ENCODE measurements at regions not wholly inside any gene's neighbourhood (a gene's known extent, or its start where the extent isn't known, plus 50 kb on each side); places are given as distances from the start of the nearest gene placed in this dataset.

GRCh38 chr5:5799826-5800225, 377.3 kb downstream of the ICE1 start:
- no peaks in the 10 kb centered on the region for H3K27me3 ChIP-seq
- no peak overlapping the region for H3K27ac ChIP-seq
- H3K4me1 ChIP-seq: no peaks in the 10 kb centered on the region
- H3K9me3 ChIP-seq: no peaks in the 10 kb centered on the region
- no peak overlapping the region for H3K4me3 ChIP-seq
- no peak for DNase-seq
- TF ChIP-seq, protein P1, sequence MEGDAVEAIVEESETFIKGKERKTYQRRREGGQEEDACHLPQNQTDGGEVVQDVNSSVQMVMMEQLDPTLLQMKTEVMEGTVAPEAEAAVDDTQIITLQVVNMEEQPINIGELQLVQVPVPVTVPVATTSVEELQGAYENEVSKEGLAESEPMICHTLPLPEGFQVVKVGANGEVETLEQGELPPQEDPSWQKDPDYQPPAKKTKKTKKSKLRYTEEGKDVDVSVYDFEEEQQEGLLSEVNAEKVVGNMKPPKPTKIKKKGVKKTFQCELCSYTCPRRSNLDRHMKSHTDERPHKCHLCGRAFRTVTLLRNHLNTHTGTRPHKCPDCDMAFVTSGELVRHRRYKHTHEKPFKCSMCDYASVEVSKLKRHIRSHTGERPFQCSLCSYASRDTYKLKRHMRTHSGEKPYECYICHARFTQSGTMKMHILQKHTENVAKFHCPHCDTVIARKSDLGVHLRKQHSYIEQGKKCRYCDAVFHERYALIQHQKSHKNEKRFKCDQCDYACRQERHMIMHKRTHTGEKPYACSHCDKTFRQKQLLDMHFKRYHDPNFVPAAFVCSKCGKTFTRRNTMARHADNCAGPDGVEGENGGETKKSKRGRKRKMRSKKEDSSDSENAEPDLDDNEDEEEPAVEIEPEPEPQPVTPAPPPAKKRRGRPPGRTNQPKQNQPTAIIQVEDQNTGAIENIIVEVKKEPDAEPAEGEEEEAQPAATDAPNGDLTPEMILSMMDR (IDR thresholded peaks at IDR 0.05): no peak
- intact Hi-C loops (cut with DNase I; ENCODE audit: low total_unique reads): no loop called here
- no peaks in the 10 kb centered on the region for H3K36me3 ChIP-seq

- TF ChIP-seq, protein P1 (IDR thresholded peaks at IDR 0.05): no peak
- Histone ChIP-seq H3K4me1 (no peaks in the 10 kb centered on the region), H3K36me3 (no peaks in the 10 kb centered on the region), H3K27ac (no peak overlapping the region), H3K9me3 (no peaks in the 10 kb centered on the region), H3K27me3 (no peaks in the 10 kb centered on the region), H3K4me3 (no peak overlapping the region)
- DNase-seq: no peak
- intact Hi-C loops (cut with DNase I; ENCODE audit: low total_unique reads): no loop called here
These were observed 376.8 kb downstream of the ICE1 start for GRCh38 chr5:5799229-5799628.

DNA sequence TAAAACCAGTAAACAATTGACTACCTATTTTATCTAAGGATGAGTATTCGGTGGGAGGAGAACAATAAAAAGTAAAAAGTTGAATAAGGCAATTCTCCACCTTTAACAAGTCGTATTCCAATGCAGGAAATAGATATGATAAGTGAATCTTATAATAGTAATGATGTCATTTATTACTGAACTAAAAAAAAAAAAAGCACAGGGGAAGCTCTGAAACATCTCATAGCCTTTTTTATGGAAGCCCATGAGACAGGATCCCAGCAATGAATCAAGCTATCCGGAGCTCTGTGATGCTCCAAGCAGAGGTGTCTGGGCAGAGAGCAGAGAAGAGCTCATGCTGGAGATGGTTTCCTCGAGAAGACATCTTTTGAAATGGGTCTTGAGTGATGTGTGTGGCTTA, 376.0 kb downstream of the ICE1 start:
- Histone ChIP-seq H3K27me3 (no peaks in the 10 kb centered on the region), H3K4me3 (no peak overlapping the region), H3K27ac (no peak overlapping the region), H3K36me3 (no peaks in the 10 kb centered on the region), H3K9me3 (no peaks in the 10 kb centered on the region), H3K4me1 (no peaks in the 10 kb centered on the region)
- no peak for DNase-seq
- TF ChIP-seq, protein P1 (IDR thresholded peaks at IDR 0.05): no peak
- intact Hi-C loops (cut with DNase I; ENCODE audit: low total_unique reads): no loop called here

- no peak for DNase-seq
- no peaks in the 10 kb centered on the region for H3K27me3 ChIP-seq
- TF ChIP-seq, protein P1 (IDR thresholded peaks at IDR 0.05): no peak
- H3K4me1 ChIP-seq: no peaks in the 10 kb centered on the region
- no peak overlapping the region for H3K27ac ChIP-seq
- intact Hi-C loops (cut with DNase I; ENCODE audit: low total_unique reads): no loop called here
- no peaks in the 10 kb centered on the region for H3K36me3 ChIP-seq
- no peaks in the 10 kb centered on the region for H3K9me3 ChIP-seq
- H3K4me3 ChIP-seq: no peak overlapping the region
These were observed 375.6 kb downstream of the ICE1 start for GRCh38 chr5:5798041-5798440.

DNA sequence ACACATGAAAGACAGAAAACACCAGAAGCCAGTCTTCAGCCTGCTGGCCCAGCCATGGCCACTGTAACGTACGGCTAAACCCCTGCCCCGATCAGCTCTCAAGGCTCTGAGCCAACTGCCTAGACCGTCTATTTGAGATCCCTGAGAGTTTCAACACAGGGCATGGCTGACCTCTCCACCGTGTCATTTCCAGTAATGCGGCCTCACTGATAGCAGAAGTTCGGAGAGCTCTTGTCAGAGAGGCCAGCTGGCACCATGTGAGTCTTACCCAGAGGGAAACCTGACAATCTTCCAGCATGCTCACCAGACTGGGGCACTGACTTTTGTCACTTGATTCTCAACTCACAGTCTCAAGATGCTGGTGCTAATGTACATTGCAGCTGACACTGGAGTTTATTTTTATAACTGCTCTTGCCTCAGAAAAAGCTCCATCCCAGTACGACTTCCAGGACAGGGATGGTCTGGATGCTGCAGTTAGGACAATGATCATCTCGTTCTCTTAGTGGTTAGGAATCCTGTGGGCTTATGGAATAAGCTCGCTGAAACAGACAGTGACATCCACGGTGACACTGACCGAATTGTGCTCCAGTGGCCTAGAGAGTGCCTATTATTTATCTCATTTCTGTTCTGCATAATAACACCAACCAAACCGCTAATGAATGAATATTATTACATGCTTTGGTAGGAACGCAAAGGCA, 372.7 kb downstream of the ICE1 start:
- Histone ChIP-seq H3K27ac (no peak overlapping the region), H3K9me3 (no peaks in the 10 kb centered on the region), H3K4me3 (no peak overlapping the region), H3K27me3 (no peaks in the 10 kb centered on the region), H3K4me1 (no peaks in the 10 kb centered on the region), H3K36me3 (no peaks in the 10 kb centered on the region)
- TF ChIP-seq, protein P1 (IDR thresholded peaks at IDR 0.05): no peak
- DNase-seq: no peak
- intact Hi-C loops (cut with DNase I; ENCODE audit: low total_unique reads): no loop called here

GRCh38 chr5:5794118-5794560, 371.7 kb downstream of the ICE1 start:
- Histone ChIP-seq H3K27me3 (no peaks in the 10 kb centered on the region), H3K4me1 (no peaks in the 10 kb centered on the region), H3K36me3 (no peaks in the 10 kb centered on the region), H3K27ac (no peak overlapping the region), H3K9me3 (no peaks in the 10 kb centered on the region), H3K4me3 (no peak overlapping the region)
- DNase-seq: no peak
- TF ChIP-seq, protein P1 (IDR thresholded peaks at IDR 0.05): no peak
- intact Hi-C loops (cut with DNase I; ENCODE audit: low total_unique reads): no loop called here

Measured in tibial artery (tissue), 4 donors.